Pancreas (tissue), 10 donors: ENCODE measurements at regions not wholly inside any gene's neighbourhood (a gene's known extent, or its start where the extent isn't known, plus 50 kb on each side); places are given as distances from the start of the nearest gene placed in this dataset.
A peak's percentile ranks its signal among the peaks of the same experiment; 100 is the strongest.

ENCODE experiments used
- ATAC-seq, 4 donors: fragments of 200-7000 bp; cut with Tn5 transposase; one replicate each; pipeline versions ENCODE4 v1.8.0 to v1.9.1; 2020; ENCODE audit warnings: mild to moderate bottlenecking in 4 of 4, moderate library complexity in 4 of 4
- DNase-seq, 6 donors: peaks; one replicate each; pipeline ENCODE4 v3.0.0-alpha.2; 2020
- FAIRE-seq: peaks from 2 replicates; lab custom pipeline; 2012; peaks lifted over from hg19 to GRCh38; lab: Jason Lieb, UNC
- H3K27ac ChIP-seq, 4 donors: fragments of 200-600 bp; sonication (generic); 1 replicate in 3 of 4; 2 replicates in 1 of 4; pipeline versions ENCODE4 v1.5.0 to v1.8.0; 2020
- H3K27me3 ChIP-seq, 4 donors: fragments of 200-600 bp; one replicate each; pipeline ENCODE4 v1.8.0; 2021
- H3K36me3 ChIP-seq, 3 donors: fragments of 200-600 bp; sonication (generic) in 1 of 3; one replicate each; pipeline versions ENCODE4 v1.5.0 to v1.8.0; 2020 to 2021
- H3K4me1 ChIP-seq, 3 donors: fragments of 200-600 bp; one replicate each; pipeline ENCODE4 v1.8.0; 2021
- H3K4me3 ChIP-seq, 4 donors: fragments of 200-600 bp; sonication (generic) in 2 of 4; one replicate each; pipeline versions ENCODE4 v1.5.0 to v1.8.0; 2020 to 2021
- H3K9me3 ChIP-seq, 4 donors: fragments of 200-600 bp; one replicate each; pipeline ENCODE4 v1.8.0; 2021
- CTCF ChIP-seq, 4 donors: fragments of 200-600 bp; sonication (generic) in 3 of 4; IDR thresholded peaks; one replicate each; pipeline versions ENCODE4 v1.5.0 to v1.8.0; 2021; ENCODE audit warnings: antibody characterized with exemption in 4 of 4
- WGBS, 2 donors: extraction: QIAGEN DNeasy Blood & Tissue Kit; methylation state at CpG; one replicate each; pipeline ENCODE4 v1.1.7; 2013; 5-methylcytosine and 5-hydroxymethylcytosine counted together
- intact Hi-C, 3 donors: fragments of 100-400 bp; cut with DNase I; formaldehyde crosslinking; loops; one replicate each; pipeline versions ENCODE4 v1.11.1 to v1.14.2; 2022
- donor health status: healthy with polysubstance abuse.
- donor health status: DM: no; HTN: no; CAD: no; lungs with moderate emphysema.
- donor health status: DM: no; HTN: no; CAD: no.
- donor health status: control.
- donor health status: control.
- donor health status: Bipolar disorder and iron deficiency.
- donor health status: DM: yes; HTN: yes; CAD: no.
- donor health status: DM: no; HTN: no; CAD: no.
- donor health status: DM: no; HTN: no; CAD: no.
- donor health status: DM: yes; HTN: yes; CAD: no.

DNA sequence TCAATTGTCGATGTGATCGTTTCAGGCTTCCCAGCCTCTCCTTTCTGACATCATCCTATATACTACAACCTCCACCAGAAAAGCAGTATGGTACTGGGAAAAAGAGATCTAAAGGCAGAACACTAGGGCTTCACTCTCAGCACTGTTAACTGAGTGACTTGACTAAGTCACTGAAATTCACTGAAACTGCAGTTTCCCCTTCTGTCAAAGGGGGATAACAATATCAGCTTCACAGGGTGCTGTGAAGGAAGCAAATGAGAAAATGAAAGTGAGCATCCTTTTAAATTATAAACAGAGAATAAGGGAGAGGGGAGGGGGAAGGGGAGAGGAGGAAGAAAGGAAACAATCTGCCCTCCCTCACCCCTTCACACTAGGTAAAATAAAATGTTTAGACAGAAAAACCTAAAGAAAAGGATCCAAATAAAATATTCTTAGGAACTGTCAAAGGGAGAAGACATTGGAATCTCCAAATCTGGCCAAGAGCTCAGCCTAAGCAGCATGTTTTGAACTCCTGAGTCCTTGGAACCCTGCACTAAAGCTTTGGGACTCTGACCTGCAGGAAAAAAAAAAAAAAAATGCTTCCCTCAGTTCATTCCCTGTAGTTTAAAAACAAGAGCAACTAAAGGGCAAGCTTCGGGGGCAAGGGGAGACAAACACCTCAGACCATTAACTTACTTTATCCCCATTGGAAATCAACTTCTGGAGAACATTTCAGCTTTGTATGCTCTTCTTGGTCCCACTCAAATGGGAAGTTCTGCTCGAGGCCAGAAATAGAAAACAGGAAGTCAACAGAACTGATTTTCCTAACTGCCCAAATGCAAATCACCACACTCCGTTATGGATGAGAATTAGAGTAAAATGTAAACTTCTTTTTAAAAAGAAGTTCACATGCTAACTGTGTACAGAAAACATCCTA lies 178.3 kb downstream of the DEPDC1B start:
- peak in 1 of 4 donors; percentile 25 for ATAC-seq
- 70 to 72% methylated on average over 5 of the region's 5 CpGs for WGBS, 2 donors
- H3K9me3 ChIP-seq, result no peaks in the 10 kb centered on the region
- no peaks in the 10 kb centered on the region for H3K27me3 ChIP-seq
- DNase-seq, result no peak
- peaks cover 4 to 11% (median 9%) of the 10 kb centered on the region in 3 donors for H3K4me1 ChIP-seq
- intact Hi-C loops, result no loop called here
- no peak for TF ChIP-seq CTCF (IDR thresholded peaks at IDR 0.05)
- H3K36me3 ChIP-seq, result no peaks in the 10 kb centered on the region
- no peak for FAIRE-seq
- no peak overlapping the region for H3K27ac ChIP-seq
- H3K4me3 ChIP-seq, result no peak overlapping the region

DNA sequence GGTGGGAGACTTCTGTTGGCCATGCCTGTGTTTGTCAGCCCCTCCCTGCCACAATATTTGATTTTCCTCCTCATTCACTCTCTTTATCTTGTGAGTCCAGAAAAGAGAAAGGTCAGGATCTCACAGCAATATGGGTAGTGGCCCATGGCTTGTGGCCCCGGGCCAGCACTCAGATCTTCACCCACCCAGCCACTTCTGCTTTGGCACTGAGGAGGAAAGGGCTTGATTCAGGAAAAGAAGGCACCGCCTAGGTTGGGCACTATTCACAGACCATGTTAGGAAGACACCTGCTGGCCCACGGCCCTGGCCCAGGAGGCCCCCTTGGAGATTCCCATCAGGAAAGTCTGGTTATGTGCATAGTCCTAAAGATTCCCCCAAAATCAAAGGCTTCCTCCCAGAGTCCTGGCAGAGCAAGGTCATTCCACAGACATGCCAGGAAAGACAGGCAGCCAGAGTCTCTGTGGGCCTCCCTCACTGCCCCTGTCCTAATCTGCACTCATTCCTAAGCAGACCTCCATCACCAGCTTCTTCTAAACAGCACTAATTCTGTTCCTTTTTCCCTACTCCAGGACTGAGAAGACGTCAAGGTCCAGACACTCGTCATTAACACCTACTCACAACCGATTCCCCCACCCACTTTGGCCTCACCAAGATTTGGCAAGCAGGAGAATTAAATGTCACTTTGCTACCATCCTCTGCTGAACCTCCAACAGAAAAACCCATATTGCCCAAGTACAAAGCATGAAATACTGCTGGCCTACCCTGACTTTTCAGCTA lies 179.3 kb downstream of the DEPDC1B start:
- FAIRE-seq (no peak), ATAC-seq (peak in 2 of 4 donors; percentile 31 to 35), DNase-seq (peak in 1 of 6 donors; percentile 32)
- intact Hi-C loops, result no loop called here
- Histone ChIP-seq H3K4me1 (peaks cover 4 to 11% (median 9%) of the 10 kb centered on the region in 3 donors), H3K4me3 (no peak overlapping the region), H3K9me3 (no peaks in the 10 kb centered on the region), H3K27ac (no peak overlapping the region), H3K27me3 (no peaks in the 10 kb centered on the region), H3K36me3 (no peaks in the 10 kb centered on the region)
- TF ChIP-seq CTCF (IDR thresholded peaks at IDR 0.05), result no peak
- WGBS, 2 donors, result 74 to 87% methylated on average over 6 of the region's 6 CpGs

DNA sequence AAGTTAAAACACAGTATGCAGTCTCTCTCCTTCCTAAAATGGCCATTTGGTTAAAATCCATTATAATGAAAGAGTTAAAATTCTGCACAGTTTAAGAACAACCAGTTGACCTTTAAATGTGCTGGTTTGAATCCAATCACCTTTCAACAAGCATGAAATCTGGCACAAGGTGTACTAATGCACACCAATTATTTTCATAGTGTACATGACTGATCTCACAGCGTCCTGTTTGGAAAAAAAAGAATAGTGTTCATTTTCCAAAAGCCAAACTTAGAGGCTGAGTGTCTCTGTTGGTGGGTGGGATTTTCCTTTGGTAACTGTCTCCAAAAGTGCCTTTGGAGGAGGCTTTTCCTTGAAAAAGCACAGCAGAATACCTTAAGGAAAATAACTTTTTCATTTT lies 180.6 kb downstream of the DEPDC1B start:
- no peaks in the 10 kb centered on the region for H3K27me3 ChIP-seq
- FAIRE-seq, result no peak
- TF ChIP-seq CTCF (IDR thresholded peaks at IDR 0.05), result no peak
- ATAC-seq, result peak in 3 of 4 donors; percentile 50 to 80 (median 64)
- DNase-seq, result no peak
- H3K36me3 ChIP-seq, result no peaks in the 10 kb centered on the region
- no peak overlapping the region for H3K4me3 ChIP-seq
- WGBS, 2 donors, result 0 to 6% methylated on average over 1 of the region's 1 CpG
- H3K27ac ChIP-seq, result no peak overlapping the region
- peaks cover 4 to 11% (median 9%) of the 10 kb centered on the region in 3 donors for H3K4me1 ChIP-seq
- no peaks in the 10 kb centered on the region for H3K9me3 ChIP-seq
- intact Hi-C loops, result no loop called here

GRCh38 chr5:60517850-60518249 lies 182.1 kb downstream of the DEPDC1B start:
- intact Hi-C loops, result no loop called here
- 92 to 97% methylated on average over 3 of the region's 3 CpGs for WGBS, 2 donors
- Histone ChIP-seq H3K9me3 (no peaks in the 10 kb centered on the region), H3K36me3 (no peaks in the 10 kb centered on the region), H3K27me3 (no peaks in the 10 kb centered on the region), H3K4me3 (no peak overlapping the region), H3K27ac (no peak overlapping the region), H3K4me1 (peaks cover 4 to 11% (median 9%) of the 10 kb centered on the region in 3 donors)
- peak in 1 of 6 donors; percentile 39 for DNase-seq
- ATAC-seq, result no peak
- no peak for FAIRE-seq
- no peak for TF ChIP-seq CTCF (IDR thresholded peaks at IDR 0.05)
